GM12872 (cell line): ENCODE measurements at regions not wholly inside any gene's neighbourhood (a gene's known extent, or its start where the extent isn't known, plus 50 kb on each side); places are given as distances from the start of the nearest gene placed in this dataset.

Experiments used
- CTCF ChIP-seq: IDR thresholded peaks from 3 replicates; pipeline ENCODE4 v1.5.1; 2011; ENCODE audit warnings: low read depth, mild to moderate bottlenecking, low read length, moderate library complexity; ENCODE audit not compliant: insufficient read depth

GRCh38 chr11:95434489-95435057 lies 203.6 kb upstream of the SESN3 start:
- no peak for TF ChIP-seq CTCF

GRCh38 chr11:95434009-95434408 lies 203.0 kb upstream of the SESN3 start:
- TF ChIP-seq CTCF, result no peak

- TF ChIP-seq CTCF, result no peak
These were observed 201.9 kb upstream of the SESN3 start for GRCh38 chr11:95432714-95433503.

GRCh38 chr11:95429376-95429907 lies 198.4 kb upstream of the SESN3 start:
- no peak for TF ChIP-seq CTCF

- TF ChIP-seq CTCF, result no peak
These were observed 195.9 kb upstream of the SESN3 start for GRCh38 chr11:95426823-95427462.

GRCh38 chr11:95419915-95420314 lies 188.9 kb upstream of the SESN3 start:
- TF ChIP-seq CTCF, result no peak

GRCh38 chr11:95418916-95419315 lies 187.9 kb upstream of the SESN3 start:
- no peak for TF ChIP-seq CTCF
